ENCODE measurements at regions not wholly inside any gene's neighbourhood (a gene's known extent, or its start where the extent isn't known, plus 50 kb on each side); places are given as distances from the start of the nearest gene placed in this dataset.
"Not testable (repeated sequence)": the region's sequence is repeated elsewhere in the genome, so short reads cannot be mapped to it uniquely, and the experiment has no call there.

DNA sequence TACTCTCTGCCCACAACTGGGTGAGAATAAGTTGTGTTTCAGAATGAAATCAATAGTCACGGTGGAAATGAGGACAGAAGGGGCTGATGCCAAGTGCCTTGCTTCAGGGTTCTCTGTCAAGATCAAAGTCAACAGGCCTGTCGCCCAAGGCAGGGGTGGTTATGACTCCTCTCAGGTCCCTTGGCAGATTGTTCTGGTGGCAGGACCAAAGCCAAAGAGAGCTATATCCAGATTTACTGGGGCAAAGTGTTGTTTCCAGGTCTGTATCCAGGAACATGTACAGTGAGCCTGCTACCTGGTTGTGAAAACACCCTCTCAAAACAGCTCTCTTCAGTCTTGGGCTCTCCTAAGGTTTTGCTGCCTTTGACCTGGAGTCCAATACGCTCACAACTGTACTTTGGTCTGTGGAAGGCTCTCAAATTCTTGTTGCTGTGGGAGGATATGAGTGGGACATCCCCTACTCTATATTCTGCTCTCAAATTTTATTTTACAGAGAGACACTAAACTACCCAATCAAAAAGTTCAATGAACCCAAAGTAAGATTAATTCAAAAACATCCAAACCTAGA lies 175.1 kb upstream of the ETV3 start:
- Mint-ChIP-seq H3K4me1 (peaks cover 15% of the 10 kb centered on the region), H3K36me3 (no peaks in the 10 kb centered on the region), H3K27ac (no peak overlapping the region), H3K27me3 (ENCODE audit: low read depth) (peaks cover 4% of the 10 kb centered on the region), H3K4me3 (no peak overlapping the region), H3K9me3 (peaks cover 28% of the 10 kb centered on the region)
- DNase-seq (ENCODE audit: low spot score in 2 of 2, unreplicated experiment in 2 of 2), result no peak
- TF ChIP-seq, protein P1, sequence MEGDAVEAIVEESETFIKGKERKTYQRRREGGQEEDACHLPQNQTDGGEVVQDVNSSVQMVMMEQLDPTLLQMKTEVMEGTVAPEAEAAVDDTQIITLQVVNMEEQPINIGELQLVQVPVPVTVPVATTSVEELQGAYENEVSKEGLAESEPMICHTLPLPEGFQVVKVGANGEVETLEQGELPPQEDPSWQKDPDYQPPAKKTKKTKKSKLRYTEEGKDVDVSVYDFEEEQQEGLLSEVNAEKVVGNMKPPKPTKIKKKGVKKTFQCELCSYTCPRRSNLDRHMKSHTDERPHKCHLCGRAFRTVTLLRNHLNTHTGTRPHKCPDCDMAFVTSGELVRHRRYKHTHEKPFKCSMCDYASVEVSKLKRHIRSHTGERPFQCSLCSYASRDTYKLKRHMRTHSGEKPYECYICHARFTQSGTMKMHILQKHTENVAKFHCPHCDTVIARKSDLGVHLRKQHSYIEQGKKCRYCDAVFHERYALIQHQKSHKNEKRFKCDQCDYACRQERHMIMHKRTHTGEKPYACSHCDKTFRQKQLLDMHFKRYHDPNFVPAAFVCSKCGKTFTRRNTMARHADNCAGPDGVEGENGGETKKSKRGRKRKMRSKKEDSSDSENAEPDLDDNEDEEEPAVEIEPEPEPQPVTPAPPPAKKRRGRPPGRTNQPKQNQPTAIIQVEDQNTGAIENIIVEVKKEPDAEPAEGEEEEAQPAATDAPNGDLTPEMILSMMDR (IDR thresholded peaks at IDR 0.05; ENCODE audit: unreplicated experiment), result no peak

DNA sequence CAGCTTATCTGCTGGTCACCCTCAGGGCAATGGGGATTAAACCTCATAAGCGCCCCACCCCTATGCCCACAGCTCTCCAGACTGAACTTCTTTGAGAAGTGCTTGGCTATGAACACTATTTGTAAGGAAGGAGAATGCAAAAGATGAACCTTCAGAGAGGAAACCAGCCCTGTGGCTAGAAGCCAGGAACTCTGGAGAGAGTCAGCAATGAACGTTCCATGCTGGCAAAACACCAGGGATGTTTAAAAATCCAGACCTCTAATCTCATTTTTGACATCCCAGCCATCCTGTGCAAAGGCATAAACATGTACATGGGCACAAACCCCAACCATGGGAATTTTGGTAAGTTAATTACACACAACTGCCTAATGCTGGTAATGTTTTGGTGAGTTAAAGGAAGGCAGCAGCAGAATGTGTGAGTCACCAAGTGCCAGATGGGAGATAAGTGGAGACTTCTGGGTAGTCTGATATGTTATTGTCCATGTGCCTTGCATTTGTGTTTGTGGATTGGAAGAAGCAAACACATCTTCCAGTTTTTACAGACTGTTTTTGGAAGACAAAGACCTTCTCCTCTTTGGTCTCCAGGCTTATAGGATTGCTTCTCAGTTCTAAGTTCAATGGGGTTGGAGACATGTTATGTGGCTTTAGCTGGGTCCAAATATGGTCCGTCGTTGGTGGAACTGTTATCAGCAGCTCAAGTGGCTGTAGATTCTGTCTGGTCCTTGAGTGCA lies 174.1 kb upstream of the ETV3 start:
- TF ChIP-seq, protein P1 (IDR thresholded peaks at IDR 0.05; ENCODE audit: unreplicated experiment), result no peak
- DNase-seq (ENCODE audit: low spot score in 2 of 2, unreplicated experiment in 2 of 2), result no peak
- H3K4me1 Mint-ChIP-seq, result peaks cover 15% of the 10 kb centered on the region
- H3K4me3 Mint-ChIP-seq, result no peak overlapping the region
- H3K36me3 Mint-ChIP-seq, result no peaks in the 10 kb centered on the region
- peaks cover 4% of the 10 kb centered on the region for H3K27me3 Mint-ChIP-seq (ENCODE audit: low read depth)
- peaks cover 19% of the 10 kb centered on the region for H3K9me3 Mint-ChIP-seq
- no peak overlapping the region for H3K27ac Mint-ChIP-seq

DNA sequence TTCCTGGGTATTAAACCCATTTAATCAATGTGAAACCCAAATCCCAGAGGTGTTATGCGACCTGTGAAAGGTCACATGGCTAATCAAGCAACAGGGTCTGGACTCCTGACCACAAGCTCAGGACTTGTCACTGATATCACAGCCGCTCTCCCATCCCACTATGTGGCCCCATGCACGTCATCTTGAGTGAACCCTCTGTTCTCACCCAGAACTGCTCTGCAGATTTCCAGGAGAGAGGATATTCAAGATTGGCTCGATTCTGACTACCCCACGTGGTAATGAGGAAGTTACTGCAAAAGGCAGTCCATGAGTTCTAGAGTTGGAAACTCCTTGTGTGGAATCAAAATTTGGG lies 173.5 kb upstream of the ETV3 start:
- no peak overlapping the region for H3K27ac Mint-ChIP-seq
- H3K36me3 Mint-ChIP-seq, result no peaks in the 10 kb centered on the region
- peaks cover 15% of the 10 kb centered on the region for H3K4me1 Mint-ChIP-seq
- no peak overlapping the region for H3K4me3 Mint-ChIP-seq
- no peak for DNase-seq (ENCODE audit: low spot score in 2 of 2, unreplicated experiment in 2 of 2)
- peaks cover 4% of the 10 kb centered on the region for H3K27me3 Mint-ChIP-seq (ENCODE audit: low read depth)
- peaks cover 15% of the 10 kb centered on the region for H3K9me3 Mint-ChIP-seq
- TF ChIP-seq, protein P1 (IDR thresholded peaks at IDR 0.05; ENCODE audit: unreplicated experiment), result no peak

DNA sequence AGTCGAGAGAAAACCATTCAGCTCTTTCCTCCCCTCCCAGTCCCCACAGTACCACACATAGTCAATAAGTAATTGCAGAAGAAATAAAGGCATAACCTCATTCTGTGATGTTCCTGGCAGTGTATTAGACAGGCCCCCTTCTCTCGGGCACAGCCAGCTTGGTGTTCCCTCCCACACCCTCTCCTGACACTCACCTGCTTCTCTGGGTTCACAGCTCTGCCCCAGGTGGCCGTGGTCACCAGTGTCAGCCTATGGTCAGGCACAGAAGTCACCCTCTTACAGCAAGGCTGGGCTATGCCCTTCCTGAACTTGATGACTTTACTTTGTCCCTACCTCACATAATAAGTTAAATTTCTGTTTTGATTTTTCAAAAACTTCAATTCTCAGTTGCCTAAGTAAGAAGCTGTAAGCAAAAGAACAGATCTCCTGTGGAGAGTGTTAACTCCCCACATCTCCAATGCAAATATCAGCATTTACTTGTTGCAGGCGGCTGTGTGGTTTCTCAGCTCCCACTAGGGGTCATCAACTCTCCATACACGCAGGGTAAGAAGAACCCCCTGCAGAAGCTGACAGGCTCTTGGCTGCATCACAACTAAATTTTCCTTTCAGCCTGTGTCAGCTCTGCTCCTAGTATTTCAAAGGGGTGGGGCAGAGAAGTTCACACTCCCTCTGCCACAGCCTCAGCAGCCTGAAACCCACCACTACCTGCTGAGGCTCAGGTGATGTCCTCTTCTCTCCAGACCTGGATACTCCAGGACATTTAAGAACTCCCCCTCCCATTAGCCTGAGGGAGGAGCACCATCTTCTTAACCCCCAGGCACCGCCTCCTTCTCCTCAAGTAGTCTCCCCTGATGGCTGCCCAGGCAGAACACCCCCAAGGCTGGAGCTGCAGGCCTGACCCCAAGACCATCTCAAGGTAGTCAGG lies 172.9 kb upstream of the ETV3 start:
- peaks cover 15% of the 10 kb centered on the region for H3K4me1 Mint-ChIP-seq
- not testable (repeated sequence) for H3K9me3 Mint-ChIP-seq; DNase-seq (ENCODE audit: low spot score in 2 of 2, unreplicated experiment in 2 of 2); H3K27me3 Mint-ChIP-seq (ENCODE audit: low read depth); H3K4me3 Mint-ChIP-seq; H3K27ac Mint-ChIP-seq; H3K36me3 Mint-ChIP-seq
- TF ChIP-seq, protein P1 (IDR thresholded peaks at IDR 0.05; ENCODE audit: unreplicated experiment), result peak; percentile 45

DNA sequence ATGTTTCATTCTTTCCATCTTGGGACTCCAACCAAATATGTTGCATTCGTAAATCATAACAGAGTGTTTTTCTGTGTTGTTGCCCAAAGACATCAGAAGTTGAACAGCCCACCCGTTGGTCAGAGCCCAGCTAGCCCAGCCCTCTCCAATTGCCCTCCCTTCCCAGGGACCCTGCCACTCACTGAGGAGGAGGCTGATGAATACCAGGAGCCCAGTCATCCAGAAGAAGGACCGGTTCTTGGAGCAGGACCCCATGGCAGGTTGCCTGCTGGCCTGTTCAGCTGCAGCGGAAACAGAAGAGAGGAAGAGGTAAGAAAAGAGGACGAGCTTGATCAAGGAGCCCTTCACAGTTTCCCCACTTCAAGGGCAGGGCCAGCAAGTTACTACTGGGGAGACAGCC lies 172.2 kb upstream of the ETV3 start:
- Mint-ChIP-seq H3K36me3 (no peaks in the 10 kb centered on the region), H3K9me3 (peaks cover 8% of the 10 kb centered on the region), H3K27ac (no peak overlapping the region), H3K4me1 (peaks cover 15% of the 10 kb centered on the region), H3K27me3 (ENCODE audit: low read depth) (peaks cover 4% of the 10 kb centered on the region), H3K4me3 (no peak overlapping the region)
- no peak for DNase-seq (ENCODE audit: low spot score in 2 of 2, unreplicated experiment in 2 of 2)
- TF ChIP-seq, protein P1 (IDR thresholded peaks at IDR 0.05; ENCODE audit: unreplicated experiment), result no peak
